ENCODE measurements at regions not wholly inside any gene's neighbourhood (a gene's known extent, or its start where the extent isn't known, plus 50 kb on each side); places are given as distances from the start of the nearest gene placed in this dataset.

DNA sequence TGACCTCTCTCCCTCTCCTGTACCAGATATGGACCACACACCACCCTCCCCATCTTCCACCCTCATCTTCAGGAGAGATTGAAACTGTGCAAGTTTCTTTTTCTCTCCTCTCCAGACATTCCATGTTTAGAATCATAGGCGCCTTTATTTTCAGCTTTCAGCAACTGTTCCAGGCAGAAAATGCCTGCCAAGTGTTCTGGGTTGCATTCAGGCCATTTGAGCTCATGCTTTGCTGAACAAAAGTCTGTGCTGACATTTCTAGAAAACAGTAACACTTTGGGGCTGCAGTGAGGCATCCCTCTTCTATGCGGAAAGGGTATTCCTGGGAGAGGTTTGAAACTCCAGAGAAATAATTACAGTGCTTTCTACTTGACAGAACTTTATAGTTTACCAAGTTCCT lies 361.7 kb downstream of the GPAM start:
- ChIA-PET CTCF (no interaction called here), POLR2A (no interaction called here)
- H3K36me3 ChIP-seq (ENCODE audit: control insufficient read depth, insufficient read depth, low read length): no peaks in the 10 kb centered on the region
- no peak for DNase-seq (ENCODE audit: low read depth)
- no peaks in the 10 kb centered on the region for H3K27me3 ChIP-seq (ENCODE audit: control insufficient read depth, insufficient read depth, low read length)
- H3K4me3 ChIP-seq (ENCODE audit: low read depth, low read length): no peak overlapping the region
- TF ChIP-seq, protein P1, sequence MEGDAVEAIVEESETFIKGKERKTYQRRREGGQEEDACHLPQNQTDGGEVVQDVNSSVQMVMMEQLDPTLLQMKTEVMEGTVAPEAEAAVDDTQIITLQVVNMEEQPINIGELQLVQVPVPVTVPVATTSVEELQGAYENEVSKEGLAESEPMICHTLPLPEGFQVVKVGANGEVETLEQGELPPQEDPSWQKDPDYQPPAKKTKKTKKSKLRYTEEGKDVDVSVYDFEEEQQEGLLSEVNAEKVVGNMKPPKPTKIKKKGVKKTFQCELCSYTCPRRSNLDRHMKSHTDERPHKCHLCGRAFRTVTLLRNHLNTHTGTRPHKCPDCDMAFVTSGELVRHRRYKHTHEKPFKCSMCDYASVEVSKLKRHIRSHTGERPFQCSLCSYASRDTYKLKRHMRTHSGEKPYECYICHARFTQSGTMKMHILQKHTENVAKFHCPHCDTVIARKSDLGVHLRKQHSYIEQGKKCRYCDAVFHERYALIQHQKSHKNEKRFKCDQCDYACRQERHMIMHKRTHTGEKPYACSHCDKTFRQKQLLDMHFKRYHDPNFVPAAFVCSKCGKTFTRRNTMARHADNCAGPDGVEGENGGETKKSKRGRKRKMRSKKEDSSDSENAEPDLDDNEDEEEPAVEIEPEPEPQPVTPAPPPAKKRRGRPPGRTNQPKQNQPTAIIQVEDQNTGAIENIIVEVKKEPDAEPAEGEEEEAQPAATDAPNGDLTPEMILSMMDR (IDR thresholded peaks at IDR 0.05; ENCODE audit: insufficient read depth, low read depth, low read length): no peak

- Histone ChIP-seq H3K27me3 (ENCODE audit: control insufficient read depth, insufficient read depth, low read length) (no peaks in the 10 kb centered on the region), H3K36me3 (ENCODE audit: control insufficient read depth, insufficient read depth, low read length) (no peaks in the 10 kb centered on the region), H3K4me3 (ENCODE audit: low read depth, low read length) (no peak overlapping the region)
- ChIA-PET CTCF (no interaction called here), POLR2A (no interaction called here)
- TF ChIP-seq, protein P1 (IDR thresholded peaks at IDR 0.05; ENCODE audit: insufficient read depth, low read depth, low read length): no peak
- DNase-seq (ENCODE audit: low read depth): no peak
Observed at GRCh38 chr10:111822661-111823060, 360.9 kb downstream of the GPAM start.

- CTCF ChIA-PET: no interaction called here
- POLR2A ChIA-PET: no interaction called here
- TF ChIP-seq, protein P1 (IDR thresholded peaks at IDR 0.05; ENCODE audit: insufficient read depth, low read depth, low read length): no peak
Observed at GRCh38 chr10:111824128-111824527, 359.4 kb downstream of the GPAM start.

GRCh38 chr10:111830359-111830758 lies 353.2 kb downstream of the GPAM start:
- no peak for DNase-seq (ENCODE audit: low read depth)
- TF ChIP-seq, protein P1 (IDR thresholded peaks at IDR 0.05; ENCODE audit: insufficient read depth, low read depth, low read length): no peak
- H3K4me3 ChIP-seq (ENCODE audit: low read depth, low read length): no peak overlapping the region
- CTCF ChIA-PET: no interaction called here
- H3K27me3 ChIP-seq (ENCODE audit: control insufficient read depth, insufficient read depth, low read length): no peaks in the 10 kb centered on the region
- POLR2A ChIA-PET: no interaction called here
- no peaks in the 10 kb centered on the region for H3K36me3 ChIP-seq (ENCODE audit: control insufficient read depth, insufficient read depth, low read length)

More at GRCh38 chr10:111824128-111824527, 359.4 kb downstream of the GPAM start:
- no peaks in the 10 kb centered on the region for H3K27me3 ChIP-seq (ENCODE audit: control insufficient read depth, insufficient read depth, low read length)
- H3K4me3 ChIP-seq (ENCODE audit: low read depth, low read length): no peak overlapping the region
- no peak for DNase-seq (ENCODE audit: low read depth)
- no peaks in the 10 kb centered on the region for H3K36me3 ChIP-seq (ENCODE audit: control insufficient read depth, insufficient read depth, low read length)

- Histone ChIP-seq H3K36me3 (ENCODE audit: control insufficient read depth, insufficient read depth, low read length) (no peaks in the 10 kb centered on the region), H3K27me3 (ENCODE audit: control insufficient read depth, insufficient read depth, low read length) (no peaks in the 10 kb centered on the region), H3K4me3 (ENCODE audit: low read depth, low read length) (no peak overlapping the region)
- POLR2A ChIA-PET: no interaction called here
- TF ChIP-seq, protein P1 (IDR thresholded peaks at IDR 0.05; ENCODE audit: insufficient read depth, low read depth, low read length): no peak
- CTCF ChIA-PET: no interaction called here
- DNase-seq (ENCODE audit: low read depth): no peak
Observed at GRCh38 chr10:111831058-111831457, 352.5 kb downstream of the GPAM start.

All from BJ (cell line).